ENCODE measurements at regions not wholly inside any gene's neighbourhood (a gene's known extent, or its start where the extent isn't known, plus 50 kb on each side); places are given as distances from the start of the nearest gene placed in this dataset.

DNA sequence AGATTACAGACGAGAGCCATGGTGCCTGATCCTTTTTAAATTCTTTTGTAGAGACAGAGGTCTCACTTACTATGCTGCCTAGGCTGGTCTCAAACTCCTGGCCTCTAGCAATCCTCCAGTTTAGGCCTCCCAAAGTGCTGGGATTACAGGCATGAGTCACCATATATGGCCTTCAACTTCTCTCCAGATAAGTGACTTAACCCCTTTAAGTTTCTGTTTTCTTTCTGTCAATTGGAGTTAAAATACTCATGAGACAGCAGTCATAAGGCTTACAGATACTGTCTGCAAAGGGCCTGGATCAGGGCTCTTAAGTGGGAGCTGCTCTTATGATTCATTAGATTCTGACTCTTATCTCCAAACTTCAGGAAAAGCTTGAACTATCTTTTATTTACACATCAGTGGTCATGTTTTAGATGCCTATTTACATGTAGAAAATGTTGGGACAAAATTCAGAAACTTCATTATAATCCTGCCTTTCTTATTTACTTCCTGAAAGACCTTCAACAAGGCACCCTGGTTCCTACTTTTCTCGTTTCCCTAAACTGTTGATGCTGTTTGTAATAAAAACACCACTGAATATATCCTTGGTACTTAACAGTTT is 271.5 kb upstream of the TBX3 start:
- H3K27ac Mint-ChIP-seq = peak overlapping the region; percentile 93
- H3K9me3 Mint-ChIP-seq = no peaks in the 10 kb centered on the region
- no peak overlapping the region for H3K4me3 Mint-ChIP-seq
- no peaks in the 10 kb centered on the region for H3K27me3 Mint-ChIP-seq (ENCODE audit: low read depth)
- no peak for DNase-seq (ENCODE audit: low spot score in 2 of 2, unreplicated experiment in 2 of 2)
- no peaks in the 10 kb centered on the region for H3K36me3 Mint-ChIP-seq
- H3K4me1 Mint-ChIP-seq = peaks cover 49% of the 10 kb centered on the region
- TF ChIP-seq, protein P1, sequence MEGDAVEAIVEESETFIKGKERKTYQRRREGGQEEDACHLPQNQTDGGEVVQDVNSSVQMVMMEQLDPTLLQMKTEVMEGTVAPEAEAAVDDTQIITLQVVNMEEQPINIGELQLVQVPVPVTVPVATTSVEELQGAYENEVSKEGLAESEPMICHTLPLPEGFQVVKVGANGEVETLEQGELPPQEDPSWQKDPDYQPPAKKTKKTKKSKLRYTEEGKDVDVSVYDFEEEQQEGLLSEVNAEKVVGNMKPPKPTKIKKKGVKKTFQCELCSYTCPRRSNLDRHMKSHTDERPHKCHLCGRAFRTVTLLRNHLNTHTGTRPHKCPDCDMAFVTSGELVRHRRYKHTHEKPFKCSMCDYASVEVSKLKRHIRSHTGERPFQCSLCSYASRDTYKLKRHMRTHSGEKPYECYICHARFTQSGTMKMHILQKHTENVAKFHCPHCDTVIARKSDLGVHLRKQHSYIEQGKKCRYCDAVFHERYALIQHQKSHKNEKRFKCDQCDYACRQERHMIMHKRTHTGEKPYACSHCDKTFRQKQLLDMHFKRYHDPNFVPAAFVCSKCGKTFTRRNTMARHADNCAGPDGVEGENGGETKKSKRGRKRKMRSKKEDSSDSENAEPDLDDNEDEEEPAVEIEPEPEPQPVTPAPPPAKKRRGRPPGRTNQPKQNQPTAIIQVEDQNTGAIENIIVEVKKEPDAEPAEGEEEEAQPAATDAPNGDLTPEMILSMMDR (IDR thresholded peaks at IDR 0.05; ENCODE audit: unreplicated experiment) = no peak

DNA sequence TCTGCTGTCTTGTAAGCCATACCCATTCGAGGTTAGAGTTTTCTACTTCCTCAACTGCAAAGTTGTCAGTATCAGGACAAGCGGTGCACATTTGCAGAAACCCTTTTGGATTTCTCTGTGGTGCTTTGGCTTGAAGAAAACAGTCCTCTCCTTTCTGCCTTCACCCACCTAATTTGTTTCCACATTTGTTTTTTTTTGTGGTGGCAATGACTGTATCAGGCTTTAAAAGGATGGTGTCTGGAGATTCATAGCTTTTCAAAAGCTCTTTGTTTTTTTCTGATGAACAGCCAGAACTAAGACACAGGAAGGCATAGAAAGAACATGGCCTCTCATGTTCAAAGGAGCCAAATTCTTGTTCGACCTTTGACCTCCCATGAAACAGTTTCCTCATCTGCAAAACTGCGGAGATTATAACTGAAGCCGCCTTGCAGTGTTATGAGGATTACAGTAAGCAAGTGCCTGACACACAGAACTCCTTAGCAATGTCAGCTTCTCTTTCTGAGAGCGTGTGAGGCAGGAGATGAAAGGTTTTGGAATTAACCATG is 270.6 kb upstream of the TBX3 start:
- peak overlapping the region; percentile 87 for H3K27ac Mint-ChIP-seq
- no peaks in the 10 kb centered on the region for H3K9me3 Mint-ChIP-seq
- peaks cover 56% of the 10 kb centered on the region for H3K4me1 Mint-ChIP-seq
- H3K36me3 Mint-ChIP-seq = no peaks in the 10 kb centered on the region
- TF ChIP-seq, protein P1 (IDR thresholded peaks at IDR 0.05; ENCODE audit: unreplicated experiment) = no peak
- H3K27me3 Mint-ChIP-seq (ENCODE audit: low read depth) = no peaks in the 10 kb centered on the region
- no peak overlapping the region for H3K4me3 Mint-ChIP-seq
- DNase-seq (ENCODE audit: low spot score in 2 of 2, unreplicated experiment in 2 of 2) = no peak

DNA sequence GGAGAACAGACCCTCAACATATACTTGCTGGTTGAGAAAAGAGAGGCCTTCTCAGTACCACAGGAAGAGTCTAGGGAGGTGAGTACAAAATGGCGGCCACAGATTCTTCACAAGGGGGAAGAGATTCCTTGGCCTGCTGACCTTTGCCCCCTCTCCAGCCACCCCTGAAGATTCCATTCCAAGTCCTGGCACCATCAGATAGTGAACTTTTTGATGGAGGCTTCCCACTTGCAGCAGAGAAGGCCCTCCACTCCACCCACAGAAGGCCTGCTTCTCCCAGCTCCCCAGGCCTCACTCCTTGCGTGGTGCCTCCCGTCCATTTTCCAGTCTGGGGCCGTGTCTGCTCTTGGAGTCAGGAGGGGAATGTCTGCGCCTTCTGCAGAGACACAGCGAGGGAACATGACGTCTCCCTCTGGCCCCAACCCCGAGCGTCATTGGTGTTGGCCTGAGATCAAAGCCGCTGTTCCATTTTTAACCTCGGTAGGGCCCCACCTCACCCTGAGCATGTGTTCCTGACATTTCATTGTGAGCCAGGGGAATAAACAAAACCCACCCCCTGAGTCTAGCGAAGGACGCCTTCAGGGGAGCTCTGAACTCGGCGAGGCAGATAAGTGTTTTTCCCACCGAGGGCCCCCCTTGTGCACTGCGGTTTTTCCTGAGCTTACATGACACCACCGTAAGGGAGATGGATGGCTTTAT is 268.7 kb upstream of the TBX3 start:
- H3K4me3 Mint-ChIP-seq = peak overlapping the region; percentile 57
- H3K9me3 Mint-ChIP-seq = no peaks in the 10 kb centered on the region
- H3K36me3 Mint-ChIP-seq = no peaks in the 10 kb centered on the region
- TF ChIP-seq, protein P1 (IDR thresholded peaks at IDR 0.05; ENCODE audit: unreplicated experiment) = no peak
- peak overlapping the region; percentile 100 for H3K27ac Mint-ChIP-seq
- peak; percentile 59 to 76 for DNase-seq (ENCODE audit: low spot score in 2 of 2, unreplicated experiment in 2 of 2)
- H3K27me3 Mint-ChIP-seq (ENCODE audit: low read depth) = no peaks in the 10 kb centered on the region
- H3K4me1 Mint-ChIP-seq = peaks cover 67% of the 10 kb centered on the region

DNA sequence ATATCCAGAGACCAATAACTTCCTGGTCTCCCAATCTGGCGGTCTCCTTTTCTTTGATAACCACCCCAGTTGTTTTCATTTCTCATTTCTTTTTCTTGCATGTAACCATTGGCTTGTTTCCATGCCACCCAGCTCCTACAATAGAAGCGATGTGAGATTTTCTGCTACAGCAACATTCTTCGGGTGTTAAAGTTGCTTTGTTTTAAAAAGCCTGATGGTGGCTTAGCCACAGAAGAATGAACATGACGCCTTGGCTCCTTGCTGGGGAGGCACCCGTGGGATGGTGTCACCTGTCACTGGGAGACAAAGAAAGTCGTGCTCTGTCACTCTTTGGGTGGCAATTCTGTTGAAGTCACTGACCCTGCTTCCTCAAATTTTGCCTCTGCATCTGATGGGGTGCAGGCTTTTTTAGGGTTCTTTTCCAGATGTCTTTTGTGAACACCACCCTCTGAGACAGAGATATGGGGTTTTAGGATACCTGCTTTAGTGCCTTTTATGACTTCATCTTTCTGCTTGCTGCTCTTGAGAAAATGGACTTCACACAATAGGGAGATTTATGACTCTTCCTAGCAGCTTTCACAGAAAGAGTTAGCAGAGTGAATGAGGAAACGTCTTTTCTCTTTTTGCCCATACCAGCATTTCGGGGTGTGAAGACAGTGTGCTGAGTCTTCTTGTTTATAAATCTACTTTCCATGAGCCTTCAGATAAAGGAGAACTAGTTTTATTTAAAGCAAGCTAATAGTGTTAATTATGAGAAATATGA is 265.3 kb upstream of the TBX3 start:
- Mint-ChIP-seq H3K4me1 (peaks cover 49% of the 10 kb centered on the region), H3K36me3 (no peaks in the 10 kb centered on the region), H3K9me3 (no peaks in the 10 kb centered on the region), H3K27me3 (ENCODE audit: low read depth) (no peaks in the 10 kb centered on the region), H3K4me3 (no peak overlapping the region), H3K27ac (peak overlapping the region; percentile 37)
- DNase-seq (ENCODE audit: low spot score in 2 of 2, unreplicated experiment in 2 of 2) = no peak
- TF ChIP-seq, protein P1 (IDR thresholded peaks at IDR 0.05; ENCODE audit: unreplicated experiment) = no peak

DNA sequence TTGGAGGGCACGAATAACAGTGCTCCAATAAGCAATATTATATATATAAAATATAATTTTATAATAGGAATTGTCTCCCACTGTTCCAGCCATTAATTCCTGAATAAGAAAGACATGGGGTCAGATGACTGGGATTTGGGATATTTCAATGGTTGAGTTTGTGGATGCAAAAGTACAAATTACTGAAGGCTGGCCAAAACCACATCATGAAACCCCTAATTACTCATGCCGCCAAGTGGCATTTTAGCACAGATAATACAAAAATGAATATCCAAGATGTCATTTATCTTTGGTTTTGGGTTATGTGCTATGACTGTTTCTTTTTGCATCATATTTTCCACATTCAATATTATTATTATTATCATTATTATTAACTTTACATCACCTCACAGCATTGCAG is 261.4 kb upstream of the TBX3 start:
- Mint-ChIP-seq H3K4me3 (no peak overlapping the region), H3K27me3 (ENCODE audit: low read depth) (no peaks in the 10 kb centered on the region), H3K36me3 (peaks cover 1% of the 10 kb centered on the region), H3K4me1 (peaks cover 26% of the 10 kb centered on the region), H3K9me3 (no peaks in the 10 kb centered on the region), H3K27ac (no peak overlapping the region)
- TF ChIP-seq, protein P1 (IDR thresholded peaks at IDR 0.05; ENCODE audit: unreplicated experiment) = no peak
- DNase-seq (ENCODE audit: low spot score in 2 of 2, unreplicated experiment in 2 of 2) = no peak
